GM12872 (cell line): ENCODE measurements at regions not wholly inside any gene's neighbourhood (a gene's known extent, or its start where the extent isn't known, plus 50 kb on each side); places are given as distances from the start of the nearest gene placed in this dataset.

Source experiments
- CTCF ChIP-seq: IDR thresholded peaks from 3 replicates; pipeline ENCODE4 v1.5.1; 2011; ENCODE audit warnings: low read depth, mild to moderate bottlenecking, low read length, moderate library complexity; ENCODE audit not compliant: insufficient read depth

- TF ChIP-seq CTCF, result no peak
These were observed 61.2 kb upstream of the NRSN1 start for GRCh38 chr6:24064832-24065231.

- no peak for TF ChIP-seq CTCF
These were observed 56.5 kb upstream of the NRSN1 start for GRCh38 chr6:24069526-24069925.

GRCh38 chr6:24072038-24072746, 53.8 kb upstream of the NRSN1 start:
- no peak for TF ChIP-seq CTCF

GRCh38 chr6:24076011-24076410, 50.0 kb upstream of the NRSN1 start:
- no peak for TF ChIP-seq CTCF
